Epidermal melanocyte (primary cell): ENCODE measurements at regions not wholly inside any gene's neighbourhood (a gene's known extent, or its start where the extent isn't known, plus 50 kb on each side); places are given as distances from the start of the nearest gene placed in this dataset.
"Not testable (repeated sequence)": the region's sequence is repeated elsewhere in the genome, so short reads cannot be mapped to it uniquely, and the experiment has no call there.

Experiments used
- DNase-seq: peaks from one replicate; pipeline ENCODE4 v3.0.0; 2011; ENCODE audit warnings: low spot score; ENCODE audit not compliant: insufficient read length

DNA sequence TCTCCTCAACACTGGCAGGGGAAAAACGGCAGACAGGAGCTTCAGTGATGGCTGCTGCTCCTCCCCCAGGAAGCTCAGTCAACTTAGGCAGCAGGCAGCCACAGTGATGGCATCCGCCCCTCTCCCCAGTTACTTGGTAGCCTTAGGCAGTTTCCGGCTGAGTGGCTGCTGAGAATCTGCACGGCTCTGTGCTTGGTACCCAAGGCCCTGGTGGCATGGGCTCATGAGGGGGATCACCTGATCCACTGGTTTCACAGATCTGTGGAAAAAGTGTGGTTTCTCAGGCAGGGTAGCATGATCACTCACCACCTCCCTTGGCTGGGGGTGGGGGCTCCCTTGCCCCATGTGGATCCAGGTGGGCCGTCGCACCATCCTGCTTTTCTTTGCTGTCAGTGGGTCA is 244.6 kb upstream of the MDGA2 start:
- no peak for DNase-seq

DNA sequence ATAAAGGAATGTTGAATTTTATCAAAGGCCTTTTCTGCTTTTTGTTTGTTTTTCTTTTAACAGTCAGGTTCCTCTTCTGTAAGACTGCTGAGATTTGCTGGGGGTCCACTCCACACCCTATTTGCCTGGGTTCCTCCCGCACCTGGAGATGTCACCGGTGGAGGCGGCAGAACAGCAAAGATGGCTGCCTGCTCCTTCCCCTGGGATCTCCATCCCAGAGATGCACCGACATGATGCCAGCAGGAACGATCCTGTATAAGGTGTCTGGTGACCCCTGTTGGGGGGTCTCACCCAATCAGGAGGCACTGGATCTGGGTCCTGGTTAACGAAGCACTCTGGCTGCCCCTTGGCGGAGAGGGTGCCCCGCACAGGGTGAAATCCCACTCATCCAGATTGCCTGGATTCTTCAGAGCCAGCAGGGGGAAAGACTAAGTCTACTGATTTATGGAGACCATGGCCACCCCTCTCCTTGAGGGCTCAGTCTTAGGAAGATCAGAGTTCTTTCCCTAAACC is 244.0 kb upstream of the MDGA2 start:
- DNase-seq = no peak

DNA sequence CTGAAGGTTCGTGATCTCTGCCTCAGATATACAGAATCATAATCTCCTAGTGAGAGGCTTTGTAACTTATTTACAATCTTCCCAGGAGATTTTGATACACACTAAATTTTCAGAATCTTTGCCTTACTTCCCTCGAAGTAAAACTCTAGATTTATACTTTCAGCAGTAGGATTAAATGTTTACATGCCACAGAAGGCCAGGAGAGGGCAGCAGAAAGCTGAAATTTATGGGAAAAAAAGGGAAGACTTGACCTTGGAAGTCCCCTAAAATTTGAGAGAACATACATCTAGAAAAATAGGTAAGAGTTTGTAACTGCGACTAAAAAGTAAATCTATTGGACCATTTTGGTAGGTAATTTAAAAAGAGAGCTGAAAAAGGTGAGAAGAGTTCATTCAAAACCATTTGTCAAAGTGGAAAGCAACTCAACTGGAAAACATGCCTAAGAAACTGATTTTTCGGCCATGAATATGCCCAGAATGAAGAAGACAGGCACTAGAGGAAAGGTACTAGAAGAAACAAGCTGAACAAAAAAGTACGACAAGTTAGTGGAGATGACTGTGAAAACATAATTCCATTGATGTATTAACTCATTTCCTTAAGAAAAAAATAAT is 242.0 kb upstream of the MDGA2 start:
- DNase-seq = no peak

DNA sequence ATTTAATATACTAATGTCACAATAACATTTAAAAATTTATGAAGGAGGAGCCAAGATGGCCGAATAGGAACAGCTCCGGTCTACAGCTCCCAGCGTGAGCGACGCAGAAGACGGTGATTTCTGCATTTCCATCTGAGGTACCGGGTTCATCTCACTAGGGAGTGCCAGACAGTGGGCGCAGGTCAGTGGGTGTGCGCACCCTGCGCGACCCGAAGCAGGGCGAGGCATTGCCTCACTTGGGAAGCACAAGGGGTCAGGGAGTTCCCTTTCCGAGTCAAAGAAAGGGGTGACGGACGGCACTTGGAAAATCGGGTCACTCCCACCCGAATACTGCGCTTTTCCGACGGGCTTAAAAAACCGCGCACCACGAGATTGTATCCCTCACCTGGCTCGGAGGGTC is 225.7 kb upstream of the MDGA2 start:
- not testable (repeated sequence) for DNase-seq

DNA sequence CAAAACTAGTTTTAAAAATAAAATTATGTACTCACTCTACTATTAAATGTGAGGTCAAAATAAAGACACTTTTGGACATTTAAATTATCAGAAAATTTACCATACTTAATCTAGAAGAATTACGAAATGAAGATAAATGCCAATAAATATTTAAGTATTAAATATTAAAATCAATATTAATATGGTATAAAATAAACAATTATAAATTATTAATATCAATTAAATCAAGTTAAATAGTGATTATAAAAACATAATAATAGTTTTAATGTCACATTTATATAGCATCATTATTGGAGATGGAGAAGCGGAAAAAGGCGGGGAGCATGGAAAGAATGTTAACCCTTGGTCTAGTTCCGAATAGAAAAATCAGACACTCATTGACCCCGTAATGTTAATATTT is 224.3 kb upstream of the MDGA2 start:
- DNase-seq = no peak

GRCh38 chr14:47874350-47874749 is 198.9 kb upstream of the MDGA2 start:
- no peak for DNase-seq

- no peak for DNase-seq
Measured at GRCh38 chr14:47872588-47872987, 197.2 kb upstream of the MDGA2 start.

- no peak for DNase-seq
Measured at GRCh38 chr14:47863441-47863840, 188.0 kb upstream of the MDGA2 start.

GRCh38 chr14:47857646-47858045 is 182.2 kb upstream of the MDGA2 start:
- no peak for DNase-seq

- no peak for DNase-seq
Measured at GRCh38 chr14:47852278-47852677, 176.9 kb upstream of the MDGA2 start.

GRCh38 chr14:47846008-47846407 is 170.6 kb upstream of the MDGA2 start:
- DNase-seq = no peak

DNA sequence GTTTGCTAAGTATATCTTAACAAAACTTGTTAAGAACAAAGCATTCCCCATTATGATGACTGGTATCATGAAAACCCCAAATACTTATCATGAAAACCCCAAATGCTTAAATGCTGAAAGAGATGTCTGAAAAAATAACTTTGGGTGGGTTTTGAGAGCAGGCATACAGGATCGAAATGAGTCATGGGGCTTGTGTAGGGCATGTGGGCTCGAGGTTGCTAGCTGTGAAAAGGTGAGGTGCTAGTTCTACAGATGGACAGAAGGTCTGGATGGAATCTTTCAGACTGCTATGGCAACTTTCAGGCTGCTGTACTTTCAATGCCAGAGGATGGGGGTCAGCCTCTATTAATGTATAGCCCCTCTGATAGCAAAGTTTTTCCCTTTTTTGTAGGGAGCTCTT is 167.8 kb upstream of the MDGA2 start:
- no peak for DNase-seq

- no peak for DNase-seq
Measured at GRCh38 chr14:47833011-47833410, 157.6 kb upstream of the MDGA2 start.

- no peak for DNase-seq
Measured at GRCh38 chr14:47826809-47827208, 151.4 kb upstream of the MDGA2 start.

DNA sequence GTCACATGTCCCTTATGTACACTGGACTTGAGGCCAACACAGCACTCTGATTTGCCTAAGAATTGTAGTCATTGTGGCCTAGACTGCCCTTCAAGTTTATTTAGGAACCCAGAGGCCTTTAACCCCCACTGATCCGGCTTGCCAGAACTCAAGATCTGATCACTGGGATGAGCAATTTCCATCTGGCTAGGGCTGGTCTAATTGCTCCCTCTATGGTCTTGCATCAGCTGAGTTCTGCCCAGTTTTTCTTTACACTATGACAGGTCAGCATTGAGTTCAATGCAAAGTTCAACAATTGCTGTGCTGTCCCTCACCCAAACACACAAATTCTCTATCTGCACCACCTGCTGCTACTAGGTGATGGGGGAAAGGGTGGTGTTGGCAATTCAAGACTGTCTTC is 146.9 kb upstream of the MDGA2 start:
- DNase-seq = no peak

- no peak for DNase-seq
Measured at GRCh38 chr14:47821135-47821534, 145.7 kb upstream of the MDGA2 start.

GRCh38 chr14:47790477-47790876 is 115.1 kb upstream of the MDGA2 start:
- no peak for DNase-seq

GRCh38 chr14:47785058-47785457 is 109.7 kb upstream of the MDGA2 start:
- DNase-seq = no peak

DNA sequence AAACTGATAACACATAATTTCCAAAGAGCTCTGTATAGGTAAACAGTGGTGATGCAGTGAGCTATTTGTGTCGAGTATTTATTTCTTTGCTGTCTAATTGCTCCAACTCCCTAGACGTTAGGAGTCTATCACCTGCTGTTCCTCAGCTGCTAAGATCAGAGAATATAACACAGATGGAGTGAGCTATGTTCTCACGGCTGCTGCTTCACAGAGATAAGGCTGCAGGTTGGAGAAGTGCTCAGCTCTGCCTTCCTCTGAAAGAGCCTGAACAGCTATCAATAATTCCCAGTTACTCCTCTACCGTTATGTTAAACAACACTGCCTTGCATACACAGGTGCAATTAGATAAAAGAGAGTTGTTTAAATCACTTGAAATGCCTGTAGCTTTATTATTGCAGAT is 103.2 kb upstream of the MDGA2 start:
- DNase-seq = no peak

DNA sequence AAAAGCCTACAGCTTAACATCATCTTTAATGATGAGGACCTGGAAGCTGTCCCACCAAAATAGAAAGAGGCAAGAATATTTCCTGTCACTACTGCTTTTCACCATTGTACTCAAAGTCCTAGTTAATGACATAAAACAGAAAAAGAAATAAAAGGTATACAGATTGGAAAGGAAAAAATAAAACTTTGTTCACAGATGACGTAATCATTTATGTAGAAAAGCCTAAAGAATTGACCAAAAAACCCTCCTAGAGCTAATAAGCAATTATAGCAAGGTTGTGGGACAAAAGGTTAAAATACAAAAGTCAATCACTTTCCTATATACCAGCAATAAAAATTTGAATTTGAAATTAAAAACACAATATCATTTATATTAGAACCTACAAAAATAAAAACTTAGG is 97.2 kb upstream of the MDGA2 start:
- DNase-seq = no peak

GRCh38 chr14:47763188-47763854 is 87.9 kb upstream of the MDGA2 start:
- DNase-seq = no peak

- no peak for DNase-seq
Measured at GRCh38 chr14:47746986-47747385, 71.6 kb upstream of the MDGA2 start.

GRCh38 chr14:47744155-47744554 is 68.8 kb upstream of the MDGA2 start:
- no peak for DNase-seq
